Panc1 (cell line): ENCODE measurements at regions not wholly inside any gene's neighbourhood (a gene's known extent, or its start where the extent isn't known, plus 50 kb on each side); places are given as distances from the start of the nearest gene placed in this dataset.

ENCODE experiments used
- CTCF ChIP-seq: fragments of 450-650 bp; IDR thresholded peaks from 2 replicates; pipeline ENCODE4 v1.5.1; 2017; ENCODE audit warnings: mild to moderate bottlenecking
- POLR2AphosphoS5 ChIP-seq: IDR thresholded peaks from 2 replicates; pipeline ENCODE4 v1.6.1; 2012; ENCODE audit warnings: mild to moderate bottlenecking, low read depth, low read length, moderate library complexity
- SIN3A ChIP-seq: IDR thresholded peaks from 2 replicates; pipeline ENCODE4 v1.6.1; 2012; ENCODE audit warnings: low read depth, mild to moderate bottlenecking, low read length, moderate library complexity, borderline replicate concordance; ENCODE audit not compliant: insufficient read depth
- TCF7L2 ChIP-seq: IDR thresholded peaks from 2 replicates; pipeline ENCODE4 v1.6.1; 2011; ENCODE audit warnings: mild to moderate bottlenecking, low read depth, low read length, inconsistent platforms

GRCh38 chr17:36661688-36662087, 60.3 kb downstream of the MRM1 start:
- TF ChIP-seq POLR2AphosphoS5 (no peak), SIN3A (no peak), CTCF (no peak), TCF7L2 (no peak)
